ENCODE measurements at regions not wholly inside any gene's neighbourhood (a gene's known extent, or its start where the extent isn't known, plus 50 kb on each side); places are given as distances from the start of the nearest gene placed in this dataset.

DNA sequence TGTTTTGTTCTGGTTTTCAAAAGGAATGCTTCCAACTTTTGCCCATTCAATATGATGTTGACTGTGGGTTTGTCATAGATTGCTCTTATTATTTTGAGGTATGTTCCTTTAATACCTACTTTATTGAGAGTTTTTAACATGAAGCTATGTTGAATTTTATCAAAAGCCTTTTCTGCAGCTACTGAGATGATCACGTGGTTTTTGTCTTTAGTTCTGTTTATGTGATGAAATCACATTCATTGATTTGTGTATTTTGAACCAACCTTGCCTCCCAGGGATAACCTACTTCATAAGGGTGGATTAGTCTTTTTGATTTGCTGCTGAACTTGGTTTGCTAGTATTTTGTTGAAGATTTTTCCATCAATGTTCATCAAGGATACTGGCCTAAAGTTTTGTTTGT lies 92.7 kb upstream of the TCF21 start:
- TF ChIP-seq, protein P1, sequence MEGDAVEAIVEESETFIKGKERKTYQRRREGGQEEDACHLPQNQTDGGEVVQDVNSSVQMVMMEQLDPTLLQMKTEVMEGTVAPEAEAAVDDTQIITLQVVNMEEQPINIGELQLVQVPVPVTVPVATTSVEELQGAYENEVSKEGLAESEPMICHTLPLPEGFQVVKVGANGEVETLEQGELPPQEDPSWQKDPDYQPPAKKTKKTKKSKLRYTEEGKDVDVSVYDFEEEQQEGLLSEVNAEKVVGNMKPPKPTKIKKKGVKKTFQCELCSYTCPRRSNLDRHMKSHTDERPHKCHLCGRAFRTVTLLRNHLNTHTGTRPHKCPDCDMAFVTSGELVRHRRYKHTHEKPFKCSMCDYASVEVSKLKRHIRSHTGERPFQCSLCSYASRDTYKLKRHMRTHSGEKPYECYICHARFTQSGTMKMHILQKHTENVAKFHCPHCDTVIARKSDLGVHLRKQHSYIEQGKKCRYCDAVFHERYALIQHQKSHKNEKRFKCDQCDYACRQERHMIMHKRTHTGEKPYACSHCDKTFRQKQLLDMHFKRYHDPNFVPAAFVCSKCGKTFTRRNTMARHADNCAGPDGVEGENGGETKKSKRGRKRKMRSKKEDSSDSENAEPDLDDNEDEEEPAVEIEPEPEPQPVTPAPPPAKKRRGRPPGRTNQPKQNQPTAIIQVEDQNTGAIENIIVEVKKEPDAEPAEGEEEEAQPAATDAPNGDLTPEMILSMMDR (IDR thresholded peaks at IDR 0.05; ENCODE audit: insufficient read depth, low read depth, low read length): no peak
- TF ChIP-seq EZH2 (IDR thresholded peaks at IDR 0.05; ENCODE audit: insufficient read depth, low read length): no peak
